Spleen (tissue), 11 donors: ENCODE measurements at regions not wholly inside any gene's neighbourhood (a gene's known extent, or its start where the extent isn't known, plus 50 kb on each side); places are given as distances from the start of the nearest gene placed in this dataset.

Experiments
- DNase-seq: peaks from one replicate; pipeline ENCODE4 v3.0.0-alpha.2; 2020
- H3K27ac ChIP-seq, 8 donors: fragments of 200-600 bp; sonication (generic) in 7 of 8; 1 replicate in 4 of 8; 2 replicates in 4 of 8; pipeline versions ENCODE4 v1.5.0 to v1.8.0; 2016 to 2021; ENCODE audit warnings: inconsistent platforms in 4 of 8, mild to moderate bottlenecking in 4 of 8, moderate library complexity in 1 of 8
- H3K27me3 ChIP-seq, 7 donors: fragments of 200-600 bp; sonication (generic) in 6 of 7; replicated peaks in 1 of 7; 1 replicate in 4 of 7; 2 replicates in 3 of 7; pipeline versions ENCODE4 v1.5.0 to v1.8.0; 2016 to 2021; ENCODE audit warnings: inconsistent platforms in 3 of 7, mild to moderate bottlenecking in 1 of 7
- H3K36me3 ChIP-seq, 6 donors: fragments of 200-600 bp; sonication (generic) in 5 of 6; 1 replicate in 4 of 6; 2 replicates in 2 of 6; pipeline versions ENCODE4 v1.5.0 to v1.8.0; 2016 to 2021; ENCODE audit warnings: inconsistent platforms in 2 of 6
- H3K4me1 ChIP-seq, 6 donors: fragments of 200-600 bp; sonication (generic) in 5 of 6; 1 replicate in 3 of 6; 2 replicates in 3 of 6; pipeline versions ENCODE4 v1.5.0 to v1.8.0; 2016 to 2021; ENCODE audit warnings: inconsistent platforms in 3 of 6
- H3K4me3 ChIP-seq, 8 donors: fragments of 200-600 bp; sonication (generic) in 7 of 8; 1 replicate in 4 of 8; 2 replicates in 4 of 8; pipeline versions ENCODE4 v1.5.0 to v1.8.0; 2016 to 2021; ENCODE audit warnings: inconsistent platforms in 4 of 8, mild to moderate bottlenecking in 4 of 8, moderate library complexity in 2 of 8
- H3K9me3 ChIP-seq, 8 donors: fragments of 200-600 bp; sonication (generic) in 7 of 8; 1 replicate in 4 of 8; 2 replicates in 4 of 8; pipeline versions ENCODE4 v1.5.0 to v1.8.0; 2016 to 2021; ENCODE audit warnings: inconsistent platforms in 4 of 8
- POLR2A ChIP-seq, 3 donors: fragments of 450-650 bp; IDR thresholded peaks; one replicate each; pipeline ENCODE4 v1.5.1; 2017; ENCODE audit warnings: antibody characterized with exemption in 3 of 3, mild to moderate bottlenecking in 1 of 3
- POLR2AphosphoS5 ChIP-seq, 3 donors: sonication (generic); formaldehyde crosslinking; IDR thresholded peaks; one replicate each; pipeline ENCODE4 v1.5.1; 2017; ENCODE audit warnings: antibody characterized with exemption in 3 of 3
- WGBS, 5 donors: extraction: QIAGEN DNeasy Blood & Tissue Kit in 3 of 5; methylation state at CpG; one replicate each; pipeline versions ENCODE4 v1.1.5 to v1.1.7; 2013 to 2018; 5-methylcytosine and 5-hydroxymethylcytosine counted together
- intact Hi-C: fragments of 100-400 bp; cut with DNase I; formaldehyde crosslinking; loops from one replicate; pipeline ENCODE4 v1.15.0; 2023; ENCODE audit warnings: low total_unique reads
- TF ChIP-seq, protein P1 (sequence below), 11 experiments: fragments of 200-600 bp in 7 of 11; fragments of 450-650 bp in 4 of 11; sonication (generic) in 4 of 11; IDR thresholded peaks in 8 of 11; conservative IDR thresholded peaks in 3 of 11; 1 replicate in 7 of 11; 2 replicates in 4 of 11; pipeline versions ENCODE4 v1.4.0 to v1.8.0; 2016 to 2021; ENCODE audit warnings: antibody characterized with exemption in 11 of 11, inconsistent platforms in 4 of 11, mild to moderate bottlenecking in 1 of 11
- donor health status: healthy with polysubstance abuse.
- donor health status: DM: no; HTN: no; CAD: no; lungs with moderate emphysema.
- donor health status: DM: no; HTN: no; CAD: no.
- donor health status: Bipolar disorder and iron deficiency.
- donor health status: healthy.
- donor health status: DM: no; HTN: no; CAD: no.
- donor health status: DM: yes; HTN: yes; CAD: no.

DNA sequence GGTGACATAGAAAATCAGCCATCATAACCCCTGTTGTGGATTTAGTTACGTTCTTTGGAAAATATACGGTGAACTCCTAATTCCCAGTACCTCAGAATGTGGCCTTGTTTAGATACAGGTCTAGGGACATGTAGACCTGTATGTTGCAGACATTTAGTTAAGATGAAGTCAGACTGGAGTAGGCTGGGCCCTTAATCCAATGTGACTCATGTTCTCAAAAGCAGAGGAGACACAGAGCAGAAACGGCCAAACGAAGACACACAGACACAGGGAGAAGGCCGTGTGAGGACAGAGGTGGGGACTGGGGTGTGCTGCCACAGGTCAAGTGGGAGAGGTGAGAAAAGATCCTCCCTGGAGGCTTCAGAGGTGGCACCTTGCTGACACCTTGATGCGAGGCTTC is 119.0 kb upstream of the PROK2 start:
- H3K9me3 ChIP-seq, result peaks cover 0 to 3% (median 0%) of the 10 kb centered on the region in 8 donors
- intact Hi-C loops, result no loop called here
- 85 to 94% (median 90%) methylated on average over 6 of the region's 6 CpGs for WGBS, 5 donors
- H3K4me1 ChIP-seq, result peaks cover 10 to 58% (median 34%) of the 10 kb centered on the region in 6 donors
- TF ChIP-seq, protein P1, sequence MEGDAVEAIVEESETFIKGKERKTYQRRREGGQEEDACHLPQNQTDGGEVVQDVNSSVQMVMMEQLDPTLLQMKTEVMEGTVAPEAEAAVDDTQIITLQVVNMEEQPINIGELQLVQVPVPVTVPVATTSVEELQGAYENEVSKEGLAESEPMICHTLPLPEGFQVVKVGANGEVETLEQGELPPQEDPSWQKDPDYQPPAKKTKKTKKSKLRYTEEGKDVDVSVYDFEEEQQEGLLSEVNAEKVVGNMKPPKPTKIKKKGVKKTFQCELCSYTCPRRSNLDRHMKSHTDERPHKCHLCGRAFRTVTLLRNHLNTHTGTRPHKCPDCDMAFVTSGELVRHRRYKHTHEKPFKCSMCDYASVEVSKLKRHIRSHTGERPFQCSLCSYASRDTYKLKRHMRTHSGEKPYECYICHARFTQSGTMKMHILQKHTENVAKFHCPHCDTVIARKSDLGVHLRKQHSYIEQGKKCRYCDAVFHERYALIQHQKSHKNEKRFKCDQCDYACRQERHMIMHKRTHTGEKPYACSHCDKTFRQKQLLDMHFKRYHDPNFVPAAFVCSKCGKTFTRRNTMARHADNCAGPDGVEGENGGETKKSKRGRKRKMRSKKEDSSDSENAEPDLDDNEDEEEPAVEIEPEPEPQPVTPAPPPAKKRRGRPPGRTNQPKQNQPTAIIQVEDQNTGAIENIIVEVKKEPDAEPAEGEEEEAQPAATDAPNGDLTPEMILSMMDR (IDR thresholded peaks at IDR 0.05 in 8 of 11, conservative IDR thresholded peaks at IDR 0.05 in 3 of 11), result no peak
- TF ChIP-seq POLR2AphosphoS5 (IDR thresholded peaks at IDR 0.05), result no peak
- TF ChIP-seq POLR2A (IDR thresholded peaks at IDR 0.05), result no peak
- H3K27ac ChIP-seq, result no peak overlapping the region
- peaks cover 0 to 79% (median 5%) of the 10 kb centered on the region in 7 donors for H3K27me3 ChIP-seq
- no peaks in the 10 kb centered on the region for H3K36me3 ChIP-seq
- no peak overlapping the region for H3K4me3 ChIP-seq
- no peak for DNase-seq

DNA sequence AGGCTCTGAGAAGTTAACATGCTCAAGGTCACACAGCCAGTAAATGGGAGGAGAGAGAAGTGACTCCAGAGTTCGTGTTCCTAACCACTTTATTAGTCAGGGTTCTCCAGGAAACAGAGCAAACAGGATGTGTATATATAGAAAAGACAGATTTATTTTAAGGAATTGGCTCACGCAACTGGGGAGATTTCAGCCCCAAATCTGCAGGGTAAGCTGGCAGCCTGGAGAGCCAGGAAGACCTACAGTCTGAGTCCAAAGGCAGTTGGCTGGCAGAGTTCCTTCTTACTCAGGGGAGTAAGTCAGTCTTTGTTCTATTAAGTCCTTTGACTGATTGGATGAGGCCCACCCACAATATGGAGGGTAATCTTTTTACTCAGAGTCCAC is 118.2 kb upstream of the PROK2 start:
- H3K27me3 ChIP-seq, result peaks cover 0 to 79% (median 3%) of the 10 kb centered on the region in 7 donors
- DNase-seq, result no peak

DNA sequence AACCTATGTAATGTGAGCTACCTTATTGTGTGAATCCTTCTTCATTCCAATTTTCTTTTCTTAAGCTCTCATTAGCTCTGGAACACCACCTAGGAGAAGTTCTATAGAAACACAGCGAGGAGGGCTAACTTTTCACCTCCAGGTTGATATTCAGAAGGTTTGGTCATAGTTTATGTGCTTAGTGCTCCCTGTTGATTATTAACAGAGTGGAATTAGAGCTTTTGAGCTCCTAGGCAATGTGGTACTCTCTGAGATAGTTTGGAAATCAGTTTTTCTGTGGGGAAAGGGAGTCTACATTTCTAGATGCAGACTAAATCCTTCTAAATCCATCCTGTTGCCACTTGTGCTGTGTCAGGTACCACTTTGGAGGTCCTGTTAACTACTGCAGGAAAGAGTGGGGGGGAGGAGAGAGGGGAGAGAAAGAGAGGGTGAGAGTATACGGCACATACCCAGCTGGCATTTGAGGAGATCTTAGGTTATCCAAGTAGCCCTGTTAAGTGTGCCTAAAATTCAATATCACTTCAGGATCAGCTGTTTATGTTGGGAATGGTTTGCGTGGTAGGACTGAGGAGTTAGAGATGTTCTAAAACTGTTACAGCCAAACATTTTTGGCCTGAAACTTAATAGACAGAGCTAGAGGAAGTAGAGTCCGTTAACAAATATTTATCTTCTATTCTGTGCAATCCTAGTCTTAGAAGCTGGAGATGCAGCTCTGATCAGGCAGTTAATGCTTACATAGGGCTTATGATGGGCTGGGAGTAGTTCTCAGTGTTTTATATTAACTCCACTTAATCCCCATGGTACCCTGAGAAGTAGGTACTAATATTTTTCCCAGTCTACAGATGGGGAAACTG is 117.5 kb upstream of the PROK2 start:
- Histone ChIP-seq H3K4me3 (no peak overlapping the region), H3K36me3 (no peaks in the 10 kb centered on the region), H3K4me1 (peaks cover 10 to 44% (median 30%) of the 10 kb centered on the region in 6 donors), H3K9me3 (peaks cover 0 to 3% (median 0%) of the 10 kb centered on the region in 8 donors), H3K27me3 (peaks cover 0 to 79% (median 0%) of the 10 kb centered on the region in 7 donors), H3K27ac (no peak overlapping the region)
- intact Hi-C loops, result no loop called here
- 80 to 89% (median 83%) methylated on average over 4 of the region's 4 CpGs for WGBS, 5 donors
- TF ChIP-seq POLR2AphosphoS5 (IDR thresholded peaks at IDR 0.05) (no peak), POLR2A (IDR thresholded peaks at IDR 0.05) (no peak)
- TF ChIP-seq, protein P1 (IDR thresholded peaks at IDR 0.05 in 8 of 11, conservative IDR thresholded peaks at IDR 0.05 in 3 of 11), result no peak
- DNase-seq, result no peak

More for the DNA sequence above, 118.2 kb upstream of the PROK2 start:
- intact Hi-C loops, result no loop called here
- 17 to 40% (median 18%) methylated on average over 2 of the region's 2 CpGs for WGBS, 5 donors
- H3K27ac ChIP-seq, result no peak overlapping the region
- no peak overlapping the region for H3K4me3 ChIP-seq
- H3K36me3 ChIP-seq, result no peaks in the 10 kb centered on the region
- peaks cover 0 to 3% (median 0%) of the 10 kb centered on the region in 8 donors for H3K9me3 ChIP-seq
- peaks cover 10 to 50% (median 33%) of the 10 kb centered on the region in 6 donors for H3K4me1 ChIP-seq
- TF ChIP-seq, protein P1 (IDR thresholded peaks at IDR 0.05 in 8 of 11, conservative IDR thresholded peaks at IDR 0.05 in 3 of 11), result no peak
- no peak for TF ChIP-seq POLR2A (IDR thresholded peaks at IDR 0.05)
- no peak for TF ChIP-seq POLR2AphosphoS5 (IDR thresholded peaks at IDR 0.05)

DNA sequence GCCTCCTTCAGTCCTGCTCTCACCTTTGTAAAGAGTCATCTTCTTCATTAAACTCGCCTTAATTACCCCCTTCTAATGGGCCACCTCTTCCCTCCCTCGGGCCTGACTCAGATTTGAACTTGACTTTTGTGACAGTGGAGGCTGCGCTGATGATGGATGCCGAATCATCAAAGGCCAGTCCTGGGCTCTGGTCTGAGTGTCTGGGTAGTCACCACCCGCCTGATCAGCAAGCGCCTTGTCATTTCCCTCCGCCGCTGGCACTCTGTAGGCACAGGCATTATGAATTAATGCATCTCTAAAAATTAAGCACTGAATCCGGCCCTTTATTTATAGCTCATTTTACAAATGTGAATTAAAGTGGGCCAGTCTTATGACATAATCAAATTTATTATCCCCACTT is 116.7 kb upstream of the PROK2 start:
- no peak overlapping the region for H3K27ac ChIP-seq
- H3K36me3 ChIP-seq, result no peaks in the 10 kb centered on the region
- 91 to 94% (median 91%) methylated on average over 9 of the region's 9 CpGs for WGBS, 5 donors
- intact Hi-C loops, result no loop called here
- H3K4me3 ChIP-seq, result no peak overlapping the region
- H3K27me3 ChIP-seq, result peaks cover 0 to 77% (median 0%) of the 10 kb centered on the region in 7 donors
- H3K4me1 ChIP-seq, result peaks cover 8 to 36% (median 21%) of the 10 kb centered on the region in 6 donors
- no peak for DNase-seq
- H3K9me3 ChIP-seq, result peaks cover 0 to 3% (median 0%) of the 10 kb centered on the region in 8 donors
- TF ChIP-seq POLR2A (IDR thresholded peaks at IDR 0.05) (no peak), POLR2AphosphoS5 (IDR thresholded peaks at IDR 0.05) (no peak)
- TF ChIP-seq, protein P1 (IDR thresholded peaks at IDR 0.05 in 8 of 11, conservative IDR thresholded peaks at IDR 0.05 in 3 of 11), result no peak
